ENCODE measurements at regions not wholly inside any gene's neighbourhood (a gene's known extent, or its start where the extent isn't known, plus 50 kb on each side); places are given as distances from the start of the nearest gene placed in this dataset.

DNA sequence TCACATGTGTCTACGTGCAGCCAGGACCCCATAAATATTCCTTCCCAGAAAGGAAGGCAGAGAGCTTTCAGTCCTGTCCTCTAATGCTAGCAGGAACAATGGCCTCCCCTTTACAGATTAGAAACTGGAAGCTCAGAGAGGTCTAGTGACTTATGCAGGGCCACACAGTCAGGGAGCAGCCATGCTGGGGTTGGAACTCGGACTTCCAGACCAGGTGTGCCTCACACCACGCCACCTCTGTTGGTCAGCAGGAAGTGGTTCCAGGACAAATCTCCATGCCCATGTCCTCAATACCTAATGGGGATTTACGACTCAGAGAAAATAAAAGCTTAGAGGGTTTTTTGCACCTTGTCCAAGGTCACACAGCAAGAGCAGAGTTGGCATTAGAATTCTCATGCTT, 378.9 kb downstream of the RPS24 start:
- TF ChIP-seq CTCF (IDR thresholded peaks at IDR 0.05) (no peak), ZFX (IDR thresholded peaks at IDR 0.05; ENCODE audit: borderline replicate concordance) (no peak)

Data from 22Rv1 (cell line).